BLaER1 treated with 17β-estradiol and CSF1 and Interleukin-3, amounts not matched to agents 10 nM and 100 nM (cell line): ENCODE measurements at regions not wholly inside any gene's neighbourhood (a gene's known extent, or its start where the extent isn't known, plus 50 kb on each side); places are given as distances from the start of the nearest gene placed in this dataset.
"Not testable (repeated sequence)": the region's sequence is repeated elsewhere in the genome, so short reads cannot be mapped to it uniquely, and the experiment has no call there.

ENCODE experiments used
- H3K27ac ChIP-seq, 11 experiments: shearing (Covaris generic); formaldehyde crosslinking; 2 replicates each; pipeline ENCODE4 v1.8.1; 2022
- H3K27me3 ChIP-seq, 11 experiments: shearing (Covaris generic); formaldehyde crosslinking; 2 replicates each; pipeline ENCODE4 v1.8.1; 2022
- H3K36me3 ChIP-seq, 11 experiments: shearing (Covaris generic); formaldehyde crosslinking; 2 replicates each; pipeline ENCODE4 v1.8.1; 2022
- H3K4me1 ChIP-seq, 10 experiments: shearing (Covaris generic); formaldehyde crosslinking; 2 replicates each; pipeline ENCODE4 v1.8.1; 2022
- H3K4me2 ChIP-seq, 11 experiments: shearing (Covaris generic); formaldehyde crosslinking; 2 replicates each; pipeline ENCODE4 v1.8.1; 2022
- H3K4me3 ChIP-seq, 10 experiments: shearing (Covaris generic); formaldehyde crosslinking; 2 replicates each; pipeline ENCODE4 v1.8.1; 2022
- H3K9ac ChIP-seq, 11 experiments: shearing (Covaris generic); formaldehyde crosslinking; 2 replicates each; pipeline ENCODE4 v1.8.1; 2022
- H3K9me3 ChIP-seq, 11 experiments: shearing (Covaris generic); formaldehyde crosslinking; replicated peaks in 1 of 11; 2 replicates each; pipeline ENCODE4 v1.8.1; 2022
- H4K20me1 ChIP-seq, 11 experiments: shearing (Covaris generic); formaldehyde crosslinking; 2 replicates each; pipeline ENCODE4 v1.8.1; 2022
- Cebpa-rat ChIP-seq, 11 experiments: shearing (Covaris generic); IDR thresholded peaks; 2 replicates each; pipeline ENCODE4 v1.8.1; 2022

DNA sequence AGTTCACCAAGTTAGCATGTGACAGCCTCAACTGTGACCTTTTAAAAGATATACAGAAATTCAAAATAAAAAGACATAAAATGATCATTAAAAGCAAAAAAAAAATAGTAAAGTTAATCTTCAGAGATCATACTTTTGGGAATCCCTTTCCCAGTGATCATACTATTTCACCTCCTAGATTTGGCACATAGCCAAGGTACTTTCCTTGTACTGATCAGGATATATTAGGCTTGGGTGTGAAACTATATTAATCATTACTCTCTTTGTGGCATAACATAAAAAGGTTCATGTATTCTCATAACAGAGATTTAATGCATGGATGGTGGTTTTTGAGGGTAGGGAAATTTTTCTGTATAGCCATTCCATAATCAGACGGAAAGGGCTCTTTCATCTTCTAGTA lies 109.6 kb upstream of the ZWINT start:
- no peak overlapping the region for H3K4me3 ChIP-seq
- no peaks in the 10 kb centered on the region for H3K27me3 ChIP-seq
- no peaks in the 10 kb centered on the region for H3K4me1 ChIP-seq
- no peak for TF ChIP-seq Cebpa-rat (IDR thresholded peaks at IDR 0.05)
- no peak overlapping the region for H3K9ac ChIP-seq
- H3K9me3 ChIP-seq: no peaks in the 10 kb centered on the region
- no peaks in the 10 kb centered on the region for H3K36me3 ChIP-seq
- no peak overlapping the region for H3K27ac ChIP-seq
- H3K4me2 ChIP-seq: no peak overlapping the region
- H4K20me1 ChIP-seq: no peaks in the 10 kb centered on the region

DNA sequence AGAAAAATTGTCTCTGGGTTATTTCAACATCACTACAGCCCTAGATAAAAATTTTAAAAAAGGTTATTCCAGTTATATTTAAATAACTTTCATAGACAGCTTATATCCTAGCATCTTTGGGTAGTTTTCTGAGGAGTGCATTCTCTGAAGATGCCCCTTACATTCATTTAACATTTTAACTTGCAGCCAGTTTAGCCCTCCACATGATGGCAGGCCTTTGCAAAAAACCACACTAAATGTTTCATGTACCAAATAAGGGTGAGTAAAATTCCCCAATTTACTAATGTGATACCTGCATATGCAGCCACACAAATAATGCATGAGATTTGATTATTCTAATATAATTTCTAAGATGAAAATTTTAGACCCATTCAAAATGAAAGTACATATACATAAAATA lies 108.4 kb upstream of the ZWINT start:
- H4K20me1 ChIP-seq: no peaks in the 10 kb centered on the region
- H3K9me3 ChIP-seq: no peaks in the 10 kb centered on the region
- no peak overlapping the region for H3K4me3 ChIP-seq
- H3K4me1 ChIP-seq: no peaks in the 10 kb centered on the region
- no peaks in the 10 kb centered on the region for H3K27me3 ChIP-seq
- H3K36me3 ChIP-seq: no peaks in the 10 kb centered on the region
- no peak overlapping the region for H3K9ac ChIP-seq
- TF ChIP-seq Cebpa-rat (IDR thresholded peaks at IDR 0.05): no peak
- no peak overlapping the region; a peak in 1 of 22 replicates for H3K27ac ChIP-seq
- H3K4me2 ChIP-seq: no peak overlapping the region

DNA sequence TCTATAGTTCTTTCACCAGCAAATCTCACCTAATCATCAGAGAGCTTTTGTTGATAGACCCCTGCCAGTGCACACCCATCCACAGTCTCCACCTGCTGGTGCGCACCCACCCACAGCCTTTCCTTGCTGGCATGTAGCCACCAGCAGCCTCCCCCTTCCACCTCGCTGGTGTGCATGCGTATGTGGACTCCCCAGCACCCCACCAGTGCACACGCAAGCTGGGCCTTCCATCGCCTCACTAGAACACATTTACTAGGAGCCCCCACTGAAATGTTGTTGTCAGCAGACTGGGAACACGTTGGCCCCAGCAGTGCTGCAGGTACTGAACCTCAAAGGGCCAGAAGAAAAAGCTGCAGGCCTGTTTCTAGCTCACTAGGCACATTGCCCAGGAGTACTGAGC lies 104.9 kb upstream of the ZWINT start:
- Histone ChIP-seq H3K27ac (no peak overlapping the region), H3K9me3 (no peaks in the 10 kb centered on the region), H3K36me3 (no peaks in the 10 kb centered on the region), H3K9ac (no peak overlapping the region), H4K20me1 (no peaks in the 10 kb centered on the region), H3K27me3 (no peaks in the 10 kb centered on the region), H3K4me2 (no peak overlapping the region), H3K4me1 (no peaks in the 10 kb centered on the region), H3K4me3 (no peak overlapping the region)
- TF ChIP-seq Cebpa-rat (IDR thresholded peaks at IDR 0.05): no peak

DNA sequence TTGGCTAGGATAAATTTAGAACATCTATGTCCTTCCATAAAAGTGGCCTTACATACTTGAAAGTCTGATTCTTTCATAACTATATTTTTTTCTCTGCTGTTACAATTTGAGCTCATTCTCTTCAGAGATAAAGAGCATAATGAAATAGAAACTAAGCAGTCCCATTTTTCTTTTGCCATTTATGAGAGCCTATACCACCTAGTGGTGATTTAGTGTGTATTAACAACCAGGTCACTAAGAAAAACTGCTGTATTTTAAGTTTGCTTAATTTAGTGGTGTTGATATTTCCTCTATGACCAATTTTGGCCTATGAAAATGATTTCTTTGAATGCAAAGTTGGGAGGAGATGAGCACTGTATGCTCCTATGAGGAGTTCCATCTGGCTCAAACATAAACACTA lies 88.7 kb upstream of the ZWINT start:
- no peaks in the 10 kb centered on the region for H3K27me3 ChIP-seq
- H3K9ac ChIP-seq: no peak overlapping the region
- peaks cover 4 to 15% (median 9%) of the 10 kb centered on the region in 11 experiments; a peak in 20 of 22 replicates for H3K9me3 ChIP-seq
- no peak overlapping the region for H3K4me3 ChIP-seq
- no peaks in the 10 kb centered on the region for H3K4me1 ChIP-seq
- no peak overlapping the region for H3K27ac ChIP-seq
- H3K36me3 ChIP-seq: no peaks in the 10 kb centered on the region
- H3K4me2 ChIP-seq: no peak overlapping the region
- H4K20me1 ChIP-seq: no peaks in the 10 kb centered on the region
- TF ChIP-seq Cebpa-rat (IDR thresholded peaks at IDR 0.05): no peak

DNA sequence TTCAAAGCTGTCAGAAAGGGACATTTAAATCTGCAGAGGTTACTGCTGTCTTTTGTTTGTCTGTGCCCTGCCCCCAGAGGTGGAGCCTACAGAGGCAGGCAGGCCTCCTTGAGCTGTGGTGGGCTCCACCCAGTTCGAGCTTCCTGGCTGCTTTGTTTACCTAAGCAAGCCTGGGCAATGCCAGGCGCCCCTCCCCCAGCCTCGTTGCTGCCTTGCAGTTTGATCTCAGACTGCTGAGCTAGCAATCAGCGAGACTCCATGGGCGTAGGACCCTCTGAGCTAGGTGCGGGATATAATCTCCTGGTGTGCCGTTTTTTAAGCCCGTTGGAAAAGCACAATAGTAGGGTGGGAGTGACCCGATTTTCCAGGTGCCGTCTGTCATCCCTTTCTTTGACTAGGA lies 86.6 kb upstream of the ZWINT start:
- not testable (repeated sequence) for H3K9ac ChIP-seq, H3K27ac ChIP-seq, H3K27me3 ChIP-seq, H4K20me1 ChIP-seq, H3K36me3 ChIP-seq, H3K4me2 ChIP-seq, H3K4me3 ChIP-seq, H3K4me1 ChIP-seq
- peaks cover 4 to 15% (median 9%) of the 10 kb centered on the region in 11 experiments; a peak in 20 of 22 replicates for H3K9me3 ChIP-seq

DNA sequence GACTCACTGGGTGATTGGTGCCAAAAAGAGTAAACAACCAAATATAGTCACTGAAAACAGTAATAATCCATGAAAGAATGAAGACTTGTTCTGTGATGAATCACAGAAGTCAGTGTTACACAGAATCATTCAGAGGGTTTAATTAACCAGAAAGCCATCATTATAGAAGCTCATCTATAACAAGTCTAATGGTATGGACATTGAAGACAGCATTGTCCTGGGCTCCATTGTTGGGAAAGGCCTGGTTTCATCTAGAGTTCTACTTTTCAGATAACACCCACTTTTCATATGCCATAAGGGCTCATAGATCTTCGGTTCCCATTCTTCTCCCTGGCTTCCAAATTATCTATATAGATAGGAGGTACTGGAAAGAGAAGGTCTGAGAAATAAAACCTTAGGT lies 80.3 kb upstream of the ZWINT start:
- H3K27me3 ChIP-seq, H3K36me3 ChIP-seq, H3K27ac ChIP-seq, H3K9ac ChIP-seq, H4K20me1 ChIP-seq, H3K4me3 ChIP-seq, H3K4me1 ChIP-seq, H3K4me2 ChIP-seq, H3K9me3 ChIP-seq: not testable (repeated sequence)
